DND-41 (cell line): ENCODE measurements at regions not wholly inside any gene's neighbourhood (a gene's known extent, or its start where the extent isn't known, plus 50 kb on each side); places are given as distances from the start of the nearest gene placed in this dataset.

Experiments
- EZH2 ChIP-seq: IDR thresholded peaks from 3 replicates; pipeline ENCODE4 v1.6.1; 2012; ENCODE audit warnings: borderline replicate concordance, low read depth, mild to moderate bottlenecking, moderate library complexity, low read length, inconsistent platforms; ENCODE audit not compliant: severe bottlenecking
- TF ChIP-seq, protein P1 (sequence below): IDR thresholded peaks from 2 replicates; pipeline ENCODE4 v1.5.1; 2012; ENCODE audit warnings: borderline replicate concordance, low read length, moderate library complexity, mild to moderate bottlenecking; ENCODE audit not compliant: poor library complexity, severe bottlenecking; ENCODE audit errors: extremely low read depth

GRCh38 chr11:106238704-106239360 is 161.4 kb downstream of the AASDHPPT start:
- TF ChIP-seq, protein P1, sequence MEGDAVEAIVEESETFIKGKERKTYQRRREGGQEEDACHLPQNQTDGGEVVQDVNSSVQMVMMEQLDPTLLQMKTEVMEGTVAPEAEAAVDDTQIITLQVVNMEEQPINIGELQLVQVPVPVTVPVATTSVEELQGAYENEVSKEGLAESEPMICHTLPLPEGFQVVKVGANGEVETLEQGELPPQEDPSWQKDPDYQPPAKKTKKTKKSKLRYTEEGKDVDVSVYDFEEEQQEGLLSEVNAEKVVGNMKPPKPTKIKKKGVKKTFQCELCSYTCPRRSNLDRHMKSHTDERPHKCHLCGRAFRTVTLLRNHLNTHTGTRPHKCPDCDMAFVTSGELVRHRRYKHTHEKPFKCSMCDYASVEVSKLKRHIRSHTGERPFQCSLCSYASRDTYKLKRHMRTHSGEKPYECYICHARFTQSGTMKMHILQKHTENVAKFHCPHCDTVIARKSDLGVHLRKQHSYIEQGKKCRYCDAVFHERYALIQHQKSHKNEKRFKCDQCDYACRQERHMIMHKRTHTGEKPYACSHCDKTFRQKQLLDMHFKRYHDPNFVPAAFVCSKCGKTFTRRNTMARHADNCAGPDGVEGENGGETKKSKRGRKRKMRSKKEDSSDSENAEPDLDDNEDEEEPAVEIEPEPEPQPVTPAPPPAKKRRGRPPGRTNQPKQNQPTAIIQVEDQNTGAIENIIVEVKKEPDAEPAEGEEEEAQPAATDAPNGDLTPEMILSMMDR = no peak
- no peak for TF ChIP-seq EZH2
